Ishikawa (cell line): ENCODE measurements at regions not wholly inside any gene's neighbourhood (a gene's known extent, or its start where the extent isn't known, plus 50 kb on each side); places are given as distances from the start of the nearest gene placed in this dataset.

ENCODE experiments used
- CEBPB ChIP-seq: IDR thresholded peaks from 2 replicates; pipeline ENCODE4 v1.6.1; 2012
- CREB1 ChIP-seq: IDR thresholded peaks from 2 replicates; pipeline ENCODE4 v1.6.1; 2012; ENCODE audit warnings: low read depth
- EGR1 ChIP-seq: IDR thresholded peaks from 2 replicates; pipeline ENCODE4 v1.6.1; 2012
- EP300 ChIP-seq: IDR thresholded peaks from 2 replicates; pipeline ENCODE4 v1.6.1; 2012; ENCODE audit warnings: borderline replicate concordance
- FOXM1 ChIP-seq: IDR thresholded peaks from 2 replicates; pipeline ENCODE4 v1.6.1; 2012; ENCODE audit warnings: low read depth, borderline replicate concordance
- NFIC ChIP-seq: IDR thresholded peaks from 2 replicates; pipeline ENCODE4 v1.6.1; 2012
- RAD21 ChIP-seq: IDR thresholded peaks from 2 replicates; pipeline ENCODE4 v1.6.1; 2012; ENCODE audit warnings: low read depth
- REST ChIP-seq: IDR thresholded peaks from 2 replicates; pipeline ENCODE4 v1.6.1; 2012; ENCODE audit warnings: low read depth, mild to moderate bottlenecking
- TAF1 ChIP-seq: IDR thresholded peaks from 2 replicates; pipeline ENCODE4 v1.6.1; 2012; ENCODE audit warnings: low read depth, mild to moderate bottlenecking
- TCF12 ChIP-seq: IDR thresholded peaks from 2 replicates; pipeline ENCODE4 v1.6.1; 2012; ENCODE audit warnings: low read depth
- TEAD4 ChIP-seq: IDR thresholded peaks from 2 replicates; pipeline ENCODE4 v1.6.1; 2012
- USF1 ChIP-seq: IDR thresholded peaks from 2 replicates; pipeline ENCODE4 v1.6.1; 2012
- YY1 ChIP-seq: IDR thresholded peaks from 2 replicates; pipeline ENCODE4 v1.6.1; 2012; ENCODE audit warnings: low read depth
- ZBTB7A ChIP-seq: IDR thresholded peaks from 2 replicates; pipeline ENCODE4 v1.6.1; 2012; ENCODE audit warnings: low read depth
- TF ChIP-seq, protein P1 (sequence below): IDR thresholded peaks from 2 replicates; pipeline ENCODE4 v1.6.1; 2012

DNA sequence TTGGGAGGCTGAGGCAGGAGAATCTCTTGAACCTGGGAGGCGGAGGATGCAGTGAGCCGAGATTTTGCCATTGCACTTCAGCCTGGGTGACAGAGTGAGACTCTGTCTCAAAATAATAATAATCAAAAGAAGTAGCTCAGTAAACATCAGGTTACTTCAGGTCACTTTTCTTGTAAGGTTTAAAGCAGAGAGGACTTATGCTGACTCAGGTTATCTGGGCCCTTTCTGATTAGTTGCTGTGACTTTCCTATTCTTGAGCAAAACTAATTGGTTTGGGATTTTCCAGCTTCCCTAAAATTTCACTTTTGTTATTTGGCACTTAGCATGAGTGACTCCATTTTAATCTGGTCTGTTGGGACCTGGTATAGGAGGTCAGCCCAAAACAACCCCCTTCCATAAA, 812.9 kb downstream of the NLGN4X start:
- no peak for TF ChIP-seq NFIC
- no peak for TF ChIP-seq CREB1
- no peak for TF ChIP-seq EP300
- TF ChIP-seq TAF1, result no peak
- no peak for TF ChIP-seq REST
- TF ChIP-seq ZBTB7A, result no peak
- TF ChIP-seq YY1, result no peak
- TF ChIP-seq CEBPB, result no peak
- TF ChIP-seq USF1, result no peak
- TF ChIP-seq TCF12, result no peak
- TF ChIP-seq TEAD4, result no peak
- no peak for TF ChIP-seq FOXM1
- no peak for TF ChIP-seq RAD21
- no peak for TF ChIP-seq EGR1
- TF ChIP-seq, protein P1, sequence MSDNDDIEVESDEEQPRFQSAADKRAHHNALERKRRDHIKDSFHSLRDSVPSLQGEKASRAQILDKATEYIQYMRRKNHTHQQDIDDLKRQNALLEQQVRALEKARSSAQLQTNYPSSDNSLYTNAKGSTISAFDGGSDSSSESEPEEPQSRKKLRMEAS, result no peak

DNA sequence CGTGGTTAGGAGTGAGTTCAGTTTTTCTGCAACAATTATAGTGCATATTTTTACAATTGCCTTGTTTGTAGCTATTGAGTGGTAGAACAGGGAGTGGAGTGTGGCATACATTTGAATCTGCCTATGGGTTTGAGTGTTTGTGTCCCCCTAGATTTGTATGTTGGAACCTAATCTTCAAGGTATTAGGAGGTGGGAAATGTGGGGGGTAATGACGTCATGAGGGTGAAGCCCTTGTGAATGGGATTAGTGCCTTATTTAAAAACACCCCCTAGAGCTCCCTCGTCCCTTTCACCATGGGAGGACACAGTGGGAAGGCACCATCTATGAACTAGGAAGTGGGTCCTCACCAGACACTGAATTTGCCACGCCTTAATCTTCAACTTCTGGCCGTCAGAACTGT, 819.6 kb downstream of the NLGN4X start:
- no peak for TF ChIP-seq EP300
- TF ChIP-seq YY1, result no peak
- no peak for TF ChIP-seq ZBTB7A
- no peak for TF ChIP-seq CEBPB
- no peak for TF ChIP-seq EGR1
- TF ChIP-seq, protein P1, result no peak
- TF ChIP-seq NFIC, result no peak
- TF ChIP-seq TAF1, result no peak
- no peak for TF ChIP-seq USF1
- no peak for TF ChIP-seq FOXM1
- no peak for TF ChIP-seq RAD21
- TF ChIP-seq REST, result no peak
- no peak for TF ChIP-seq CREB1

DNA sequence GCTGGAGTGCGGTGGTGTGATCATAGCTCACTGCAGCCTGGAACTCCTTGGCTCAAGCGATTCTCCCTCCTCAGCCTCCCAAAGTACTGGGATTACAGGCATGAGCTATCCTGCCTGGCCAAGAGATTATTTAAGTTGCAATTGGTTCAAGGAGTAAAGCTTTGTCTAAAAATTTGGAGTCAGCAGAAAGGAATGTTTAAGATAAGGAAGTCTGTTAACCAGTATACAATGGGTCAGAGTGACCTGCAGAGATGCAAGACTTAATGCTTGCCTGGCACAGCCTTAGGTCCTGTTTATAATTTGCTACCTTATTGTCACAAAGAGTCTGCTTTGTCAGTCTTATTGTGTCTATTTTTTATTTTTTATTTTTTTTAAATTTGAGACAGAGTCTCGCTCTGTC, 826.2 kb downstream of the NLGN4X start:
- TF ChIP-seq REST (no peak), CREB1 (no peak), TCF12 (no peak), EP300 (no peak), TEAD4 (no peak), TAF1 (no peak), RAD21 (no peak), USF1 (no peak), NFIC (no peak), CEBPB (no peak), FOXM1 (no peak), EGR1 (no peak), YY1 (no peak), ZBTB7A (no peak)
- TF ChIP-seq, protein P1, result no peak

DNA sequence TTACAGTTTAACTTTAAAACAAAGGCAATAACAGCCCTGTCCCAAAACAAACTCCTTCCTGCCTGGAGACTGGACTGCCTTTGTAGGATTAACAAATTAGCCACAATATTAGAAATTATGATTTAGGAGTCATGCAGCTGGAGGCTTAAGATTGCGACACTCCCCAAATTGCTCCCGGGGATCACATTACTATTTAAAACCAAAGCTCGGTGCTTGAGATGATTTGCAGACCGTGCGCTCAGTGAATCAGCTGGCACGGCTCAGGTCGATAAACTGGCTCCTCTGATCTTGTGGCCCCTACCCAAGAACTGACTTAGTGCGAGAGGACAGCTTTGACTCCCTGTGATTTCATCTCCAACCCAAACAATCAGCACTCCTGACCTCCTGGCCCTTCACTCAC, 829.3 kb downstream of the NLGN4X start:
- TF ChIP-seq CREB1 (no peak), CEBPB (no peak), EP300 (no peak), TAF1 (no peak), ZBTB7A (no peak), EGR1 (no peak), TCF12 (no peak), FOXM1 (no peak), REST (no peak), TEAD4 (no peak)
- TF ChIP-seq, protein P1, result no peak
